ENCODE measurements at regions not wholly inside any gene's neighbourhood (a gene's known extent, or its start where the extent isn't known, plus 50 kb on each side); places are given as distances from the start of the nearest gene placed in this dataset.
"Not testable (repeated sequence)": the region's sequence is repeated elsewhere in the genome, so short reads cannot be mapped to it uniquely, and the experiment has no call there.

GRCh38 chr3:125758641-125759130 is 163.4 kb upstream of the OSBPL11 start:
- not testable (repeated sequence) for TF ChIP-seq EZH2 (IDR thresholded peaks at IDR 0.05; ENCODE audit: borderline replicate concordance, low read length)
- TF ChIP-seq, protein P1, sequence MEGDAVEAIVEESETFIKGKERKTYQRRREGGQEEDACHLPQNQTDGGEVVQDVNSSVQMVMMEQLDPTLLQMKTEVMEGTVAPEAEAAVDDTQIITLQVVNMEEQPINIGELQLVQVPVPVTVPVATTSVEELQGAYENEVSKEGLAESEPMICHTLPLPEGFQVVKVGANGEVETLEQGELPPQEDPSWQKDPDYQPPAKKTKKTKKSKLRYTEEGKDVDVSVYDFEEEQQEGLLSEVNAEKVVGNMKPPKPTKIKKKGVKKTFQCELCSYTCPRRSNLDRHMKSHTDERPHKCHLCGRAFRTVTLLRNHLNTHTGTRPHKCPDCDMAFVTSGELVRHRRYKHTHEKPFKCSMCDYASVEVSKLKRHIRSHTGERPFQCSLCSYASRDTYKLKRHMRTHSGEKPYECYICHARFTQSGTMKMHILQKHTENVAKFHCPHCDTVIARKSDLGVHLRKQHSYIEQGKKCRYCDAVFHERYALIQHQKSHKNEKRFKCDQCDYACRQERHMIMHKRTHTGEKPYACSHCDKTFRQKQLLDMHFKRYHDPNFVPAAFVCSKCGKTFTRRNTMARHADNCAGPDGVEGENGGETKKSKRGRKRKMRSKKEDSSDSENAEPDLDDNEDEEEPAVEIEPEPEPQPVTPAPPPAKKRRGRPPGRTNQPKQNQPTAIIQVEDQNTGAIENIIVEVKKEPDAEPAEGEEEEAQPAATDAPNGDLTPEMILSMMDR (conservative IDR thresholded peaks at IDR 0.05 in 1 of 2, IDR thresholded peaks at IDR 0.05 in 1 of 2; ENCODE audit: extremely low read depth in 1 of 2, insufficient read depth in 1 of 2, low read depth in 1 of 2, low read length in 2 of 2): not testable (repeated sequence)
